T-helper 17 cell (primary cell): ENCODE measurements at regions not wholly inside any gene's neighbourhood (a gene's known extent, or its start where the extent isn't known, plus 50 kb on each side); places are given as distances from the start of the nearest gene placed in this dataset.
"Not testable (repeated sequence)": the region's sequence is repeated elsewhere in the genome, so short reads cannot be mapped to it uniquely, and the experiment has no call there.

Source experiments
- ATAC-seq: fragments of 150-1000 bp; cut with Tn5 transposase; 2 replicates; pipeline ENCODE4 v1.10.0; 2021; ENCODE audit warnings: mild to moderate bottlenecking, moderate library complexity
- DNase-seq, 3 donors: peaks; one replicate each; pipeline versions ENCODE4 v3.0.0 to v3.0.0-alpha.2; 2020 to 2021
- H3K9me3 ChIP-seq: one replicate; pipeline ENCODE4 v1.7.0; 2013; ENCODE audit warnings: low read length, mild to moderate bottlenecking; ENCODE audit not compliant: control insufficient read depth, poor library complexity, severe bottlenecking
- H3K27ac Mint-ChIP-seq: one replicate; pipeline ENCODE4 v1.8.0; 2022; ENCODE audit warnings: mild to moderate bottlenecking, moderate library complexity, mixed read lengths
- H3K27me3 Mint-ChIP-seq: one replicate; pipeline ENCODE4 v1.8.0; 2022; ENCODE audit warnings: mixed read lengths
- H3K36me3 Mint-ChIP-seq: one replicate; pipeline ENCODE4 v1.8.0; 2022; ENCODE audit warnings: low read depth, mixed read lengths
- H3K4me1 Mint-ChIP-seq: one replicate; pipeline ENCODE4 v1.8.0; 2022; ENCODE audit warnings: mild to moderate bottlenecking, mixed read lengths
- H3K4me3 Mint-ChIP-seq: one replicate; pipeline ENCODE4 v1.8.0; 2022; ENCODE audit warnings: mild to moderate bottlenecking, moderate library complexity, mixed read lengths

- no peak for ATAC-seq
- DNase-seq: no peak
- no peaks in the 10 kb centered on the region for H3K27me3 Mint-ChIP-seq
- H3K36me3 Mint-ChIP-seq: no peaks in the 10 kb centered on the region
- H3K9me3 ChIP-seq: no peaks in the 10 kb centered on the region
- H3K4me1 Mint-ChIP-seq: peaks cover 9% of the 10 kb centered on the region
- no peak overlapping the region for H3K4me3 Mint-ChIP-seq
- no peak overlapping the region for H3K27ac Mint-ChIP-seq
Observed at GRCh38 chr9:31034311-31034710, 1350.1 kb upstream of the ACO1 start.

GRCh38 chr9:31040564-31040963 lies 1343.9 kb upstream of the ACO1 start:
- H3K27ac Mint-ChIP-seq: no peak overlapping the region
- no peak for DNase-seq
- peaks cover 4% of the 10 kb centered on the region for H3K27me3 Mint-ChIP-seq
- H3K4me3 Mint-ChIP-seq: no peak overlapping the region
- ATAC-seq: no peak
- no peaks in the 10 kb centered on the region for H3K4me1 Mint-ChIP-seq
- no peaks in the 10 kb centered on the region for H3K9me3 ChIP-seq
- H3K36me3 Mint-ChIP-seq: no peaks in the 10 kb centered on the region

- H3K9me3 ChIP-seq: no peaks in the 10 kb centered on the region
- Mint-ChIP-seq H3K27ac (no peak overlapping the region), H3K27me3 (peaks cover 9% of the 10 kb centered on the region), H3K4me3 (no peak overlapping the region), H3K36me3 (no peaks in the 10 kb centered on the region), H3K4me1 (no peaks in the 10 kb centered on the region)
- ATAC-seq (no peak), DNase-seq (no peak)
Observed at GRCh38 chr9:31045810-31046209, 1338.6 kb upstream of the ACO1 start.

- ATAC-seq, H3K27me3 Mint-ChIP-seq, H3K27ac Mint-ChIP-seq: not testable (repeated sequence)
Observed at GRCh38 chr9:31061592-31061991, 1322.9 kb upstream of the ACO1 start.

GRCh38 chr9:31065691-31066090 lies 1318.8 kb upstream of the ACO1 start:
- no peak for ATAC-seq
- no peak for DNase-seq
- H3K27me3 Mint-ChIP-seq: peaks cover 19% of the 10 kb centered on the region
- no peaks in the 10 kb centered on the region for H3K4me1 Mint-ChIP-seq
- no peaks in the 10 kb centered on the region for H3K36me3 Mint-ChIP-seq
- no peaks in the 10 kb centered on the region for H3K9me3 ChIP-seq
- H3K27ac Mint-ChIP-seq: no peak overlapping the region
- H3K4me3 Mint-ChIP-seq: no peak overlapping the region

More at GRCh38 chr9:31061592-31061991, 1322.9 kb upstream of the ACO1 start:
- H3K4me3 Mint-ChIP-seq, H3K4me1 Mint-ChIP-seq, H3K9me3 ChIP-seq, H3K36me3 Mint-ChIP-seq, DNase-seq: not testable (repeated sequence)

- Mint-ChIP-seq H3K4me3 (no peak overlapping the region), H3K4me1 (no peaks in the 10 kb centered on the region), H3K27me3 (peaks cover 19% of the 10 kb centered on the region), H3K27ac (no peak overlapping the region), H3K36me3 (no peaks in the 10 kb centered on the region)
- no peak for ATAC-seq
- H3K9me3 ChIP-seq: no peaks in the 10 kb centered on the region
- no peak for DNase-seq
Observed at GRCh38 chr9:31067418-31067817, 1317.0 kb upstream of the ACO1 start.

- no peaks in the 10 kb centered on the region for H3K36me3 Mint-ChIP-seq
- DNase-seq (no peak), ATAC-seq (no peak)
- H3K4me1 Mint-ChIP-seq: no peaks in the 10 kb centered on the region
- peaks cover 15% of the 10 kb centered on the region for H3K27me3 Mint-ChIP-seq
- no peak overlapping the region for H3K4me3 Mint-ChIP-seq
- no peak overlapping the region for H3K27ac Mint-ChIP-seq
- no peaks in the 10 kb centered on the region for H3K9me3 ChIP-seq
Observed at GRCh38 chr9:31071606-31072286, 1312.7 kb upstream of the ACO1 start.

GRCh38 chr9:31078175-31078574 lies 1306.3 kb upstream of the ACO1 start:
- no peak overlapping the region for H3K4me3 Mint-ChIP-seq
- peaks cover 6% of the 10 kb centered on the region for H3K27me3 Mint-ChIP-seq
- no peaks in the 10 kb centered on the region for H3K9me3 ChIP-seq
- no peaks in the 10 kb centered on the region for H3K4me1 Mint-ChIP-seq
- ATAC-seq (no peak), DNase-seq (no peak)
- H3K36me3 Mint-ChIP-seq: no peaks in the 10 kb centered on the region
- H3K27ac Mint-ChIP-seq: no peak overlapping the region

GRCh38 chr9:31084350-31084749 lies 1300.1 kb upstream of the ACO1 start:
- Mint-ChIP-seq H3K27me3 (peaks cover 6% of the 10 kb centered on the region), H3K27ac (no peak overlapping the region), H3K4me3 (no peak overlapping the region), H3K36me3 (no peaks in the 10 kb centered on the region), H3K4me1 (no peaks in the 10 kb centered on the region)
- ATAC-seq: no peak
- no peak for DNase-seq
- no peaks in the 10 kb centered on the region for H3K9me3 ChIP-seq

- no peak overlapping the region for H3K4me3 Mint-ChIP-seq
- H3K9me3 ChIP-seq: no peaks in the 10 kb centered on the region
- H3K36me3 Mint-ChIP-seq: no peaks in the 10 kb centered on the region
- H3K27me3 Mint-ChIP-seq: peaks cover 9% of the 10 kb centered on the region
- DNase-seq (no peak), ATAC-seq (no peak)
- no peaks in the 10 kb centered on the region for H3K4me1 Mint-ChIP-seq
- no peak overlapping the region for H3K27ac Mint-ChIP-seq
Observed at GRCh38 chr9:31089549-31090221, 1294.8 kb upstream of the ACO1 start.

- H3K27ac Mint-ChIP-seq: no peak overlapping the region
- peaks cover 6% of the 10 kb centered on the region for H3K4me1 Mint-ChIP-seq
- ATAC-seq (no peak), DNase-seq (no peak)
- H3K27me3 Mint-ChIP-seq: peaks cover 11% of the 10 kb centered on the region
- no peak overlapping the region for H3K4me3 Mint-ChIP-seq
- no peaks in the 10 kb centered on the region for H3K36me3 Mint-ChIP-seq
- H3K9me3 ChIP-seq: no peaks in the 10 kb centered on the region
Observed at GRCh38 chr9:31100311-31100710, 1284.1 kb upstream of the ACO1 start.

- no peak overlapping the region for H3K27ac Mint-ChIP-seq
- peaks cover 17% of the 10 kb centered on the region for H3K27me3 Mint-ChIP-seq
- H3K9me3 ChIP-seq: no peaks in the 10 kb centered on the region
- ATAC-seq: no peak
- peaks cover 2% of the 10 kb centered on the region for H3K36me3 Mint-ChIP-seq
- no peak overlapping the region for H3K4me3 Mint-ChIP-seq
- DNase-seq: no peak
- peaks cover 9% of the 10 kb centered on the region for H3K4me1 Mint-ChIP-seq
Observed at GRCh38 chr9:31103836-31104235, 1280.6 kb upstream of the ACO1 start.

- H3K9me3 ChIP-seq: no peaks in the 10 kb centered on the region
Observed at GRCh38 chr9:31104249-31104648, 1280.2 kb upstream of the ACO1 start.

GRCh38 chr9:31112491-31112890 lies 1272.0 kb upstream of the ACO1 start:
- Mint-ChIP-seq H3K4me3 (no peak overlapping the region), H3K4me1 (peaks cover 5% of the 10 kb centered on the region), H3K27me3 (peaks cover 27% of the 10 kb centered on the region), H3K36me3 (peaks cover 2% of the 10 kb centered on the region), H3K27ac (no peak overlapping the region)
- no peaks in the 10 kb centered on the region for H3K9me3 ChIP-seq
- no peak for ATAC-seq
- no peak for DNase-seq

More at GRCh38 chr9:31104249-31104648, 1280.2 kb upstream of the ACO1 start:
- Mint-ChIP-seq H3K4me1 (peaks cover 9% of the 10 kb centered on the region), H3K4me3 (no peak overlapping the region), H3K36me3 (peaks cover 2% of the 10 kb centered on the region), H3K27ac (no peak overlapping the region), H3K27me3 (peaks cover 17% of the 10 kb centered on the region)
- DNase-seq: no peak
- no peak for ATAC-seq
